SK-N-SH treated with all-trans-retinoic acid at 6 μM for 48 hours (cell line): ENCODE measurements at regions not wholly inside any gene's neighbourhood (a gene's known extent, or its start where the extent isn't known, plus 50 kb on each side); places are given as distances from the start of the nearest gene placed in this dataset.

Experiments used
- ATAC-seq: fragments of 200-7000 bp; cut with Tn5 transposase; 3 replicates; pipeline ENCODE4 v1.9.1; 2020; ENCODE audit warnings: mild to moderate bottlenecking, moderate library complexity
- ARNTL ChIP-seq: fragments of 450-650 bp; formaldehyde crosslinking; IDR thresholded peaks from 2 replicates; pipeline ENCODE4 v1.5.0; 2020; ENCODE audit warnings: low read depth, mild to moderate bottlenecking, moderate library complexity, borderline replicate concordance
- BACH2 ChIP-seq: fragments of 250-450 bp; sonication (Bioruptor Pico); IDR thresholded peaks from 2 replicates; pipeline ENCODE4 v1.9.0; 2021; ENCODE audit warnings: mild to moderate bottlenecking, borderline replicate concordance
- CSDC2 ChIP-seq: fragments of 250-450 bp; sonication (Bioruptor Pico); IDR thresholded peaks from 2 replicates; pipeline ENCODE4 v1.5.0; 2020; ENCODE audit warnings: mild to moderate bottlenecking, moderate library complexity
- ESRRG ChIP-seq: fragments of 250-450 bp; sonication (Bioruptor Pico); IDR thresholded peaks from 2 replicates; pipeline ENCODE4 v1.6.1; 2021; ENCODE audit warnings: mild to moderate bottlenecking
- GLIS3 ChIP-seq: fragments of 250-450 bp; sonication (Bioruptor Pico); IDR thresholded peaks from 2 replicates; pipeline ENCODE4 v1.5.0; 2020; ENCODE audit warnings: mild to moderate bottlenecking, moderate library complexity
- ISL1 ChIP-seq: fragments of 250-450 bp; sonication (Bioruptor Pico); IDR thresholded peaks from 2 replicates; pipeline ENCODE4 v2.1.2; 2022; ENCODE audit warnings: mild to moderate bottlenecking, moderate library complexity
- OSR1 ChIP-seq: fragments of 250-450 bp; sonication (Bioruptor Pico); IDR thresholded peaks from 2 replicates; pipeline ENCODE4 v1.8.0; 2022; ENCODE audit warnings: moderate library complexity, mild to moderate bottlenecking, inconsistent platforms
- POU6F1 ChIP-seq: fragments of 250-450 bp; sonication (Bioruptor Pico); IDR thresholded peaks from 2 replicates; pipeline ENCODE4 v1.8.0; 2021; ENCODE audit warnings: low read depth, mild to moderate bottlenecking, moderate library complexity, borderline replicate concordance
- PPARA ChIP-seq: fragments of 250-450 bp; sonication (Bioruptor Pico); IDR thresholded peaks from 2 replicates; pipeline ENCODE4 v1.5.0; 2020; ENCODE audit warnings: mild to moderate bottlenecking, borderline replicate concordance
- RARB ChIP-seq: fragments of 250-450 bp; sonication (Bioruptor Pico); IDR thresholded peaks from 2 replicates; pipeline ENCODE4 v1.8.0; 2021; ENCODE audit warnings: mild to moderate bottlenecking, moderate library complexity
- SNAI2 ChIP-seq: fragments of 250-450 bp; sonication (Bioruptor Pico); IDR thresholded peaks from 2 replicates; pipeline ENCODE4 v1.5.0; 2020; ENCODE audit warnings: mild to moderate bottlenecking, moderate library complexity
- TCF4 ChIP-seq: fragments of 250-450 bp; sonication (Bioruptor Pico); IDR thresholded peaks from 2 replicates; pipeline ENCODE4 v1.8.0; 2021; ENCODE audit warnings: mild to moderate bottlenecking, moderate library complexity, borderline replicate concordance
- TOX ChIP-seq: fragments of 250-450 bp; sonication (Bioruptor Pico); IDR thresholded peaks from 2 replicates; pipeline ENCODE4 v1.8.0; 2021; ENCODE audit warnings: mild to moderate bottlenecking, moderate library complexity, borderline replicate concordance
- TSHZ2 ChIP-seq: fragments of 250-450 bp; sonication (Bioruptor Pico); IDR thresholded peaks from 2 replicates; pipeline ENCODE4 v1.5.0; 2020; ENCODE audit warnings: mild to moderate bottlenecking, moderate library complexity
- ZC3H10 ChIP-seq: fragments of 250-450 bp; sonication (Bioruptor Pico); IDR thresholded peaks from 2 replicates; pipeline ENCODE4 v1.5.1; 2021; ENCODE audit warnings: mild to moderate bottlenecking, moderate library complexity
- ZFP3 ChIP-seq: fragments of 250-450 bp; sonication (Bioruptor Pico); IDR thresholded peaks from 2 replicates; pipeline ENCODE4 v1.5.0; 2020; ENCODE audit warnings: mild to moderate bottlenecking, moderate library complexity
- ZNF565 ChIP-seq: fragments of 450-650 bp; formaldehyde crosslinking; conservative IDR thresholded peaks from 2 replicates; pipeline ENCODE4 v1.5.0; 2020; ENCODE audit warnings: low read depth, mild to moderate bottlenecking, moderate library complexity
- ZNF70 ChIP-seq: fragments of 450-650 bp; formaldehyde crosslinking; IDR thresholded peaks from 2 replicates; pipeline ENCODE4 v1.5.0; 2020; ENCODE audit warnings: mild to moderate bottlenecking, moderate library complexity
- ZNF8 ChIP-seq: fragments of 450-650 bp; formaldehyde crosslinking; IDR thresholded peaks from 2 replicates; pipeline ENCODE4 v1.5.0; 2020; ENCODE audit warnings: mild to moderate bottlenecking, moderate library complexity
- TF ChIP-seq, protein P1 (sequence below): fragments of 250-450 bp; sonication (Bioruptor Pico); IDR thresholded peaks from 2 replicates; pipeline ENCODE4 v1.5.1; 2021; ENCODE audit warnings: mild to moderate bottlenecking, moderate library complexity
- TF ChIP-seq, protein P2 (sequence below): fragments of 250-450 bp; sonication (Bioruptor Pico); IDR thresholded peaks from 2 replicates; pipeline ENCODE4 v1.8.0; 2020; ENCODE audit warnings: mild to moderate bottlenecking, moderate library complexity, borderline replicate concordance

GRCh38 chr12:113697651-113698509 lies 226.2 kb upstream of the LHX5 start:
- TF ChIP-seq GLIS3 (CRISPR knock-in tag): no peak
- TF ChIP-seq ESRRG (CRISPR knock-in tag): no peak
- no peak for TF ChIP-seq TCF4 (CRISPR knock-in tag)
- TF ChIP-seq TOX: no peak
- no peak for TF ChIP-seq PPARA (CRISPR knock-in tag)
- TF ChIP-seq BACH2 (CRISPR knock-in tag): no peak
- no peak for TF ChIP-seq RARB (CRISPR knock-in tag)
- TF ChIP-seq, protein P1, sequence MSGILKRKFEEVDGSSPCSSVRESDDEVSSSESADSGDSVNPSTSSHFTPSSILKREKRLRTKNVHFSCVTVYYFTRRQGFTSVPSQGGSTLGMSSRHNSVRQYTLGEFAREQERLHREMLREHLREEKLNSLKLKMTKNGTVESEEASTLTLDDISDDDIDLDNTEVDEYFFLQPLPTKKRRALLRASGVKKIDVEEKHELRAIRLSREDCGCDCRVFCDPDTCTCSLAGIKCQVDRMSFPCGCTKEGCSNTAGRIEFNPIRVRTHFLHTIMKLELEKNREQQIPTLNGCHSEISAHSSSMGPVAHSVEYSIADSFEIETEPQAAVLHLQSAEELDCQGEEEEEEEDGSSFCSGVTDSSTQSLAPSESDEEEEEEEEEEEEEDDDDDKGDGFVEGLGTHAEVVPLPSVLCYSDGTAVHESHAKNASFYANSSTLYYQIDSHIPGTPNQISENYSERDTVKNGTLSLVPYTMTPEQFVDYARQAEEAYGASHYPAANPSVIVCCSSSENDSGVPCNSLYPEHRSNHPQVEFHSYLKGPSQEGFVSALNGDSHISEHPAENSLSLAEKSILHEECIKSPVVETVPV (CRISPR knock-in tag): no peak
- no peak for TF ChIP-seq CSDC2 (CRISPR knock-in tag)
- no peak for TF ChIP-seq POU6F1
- TF ChIP-seq ZC3H10: no peak
- no peak for TF ChIP-seq ZFP3 (CRISPR knock-in tag)
- no peak for TF ChIP-seq ZNF8
- TF ChIP-seq TSHZ2 (CRISPR knock-in tag): no peak
- TF ChIP-seq ZNF70 (CRISPR knock-in tag): no peak
- no peak for TF ChIP-seq ARNTL
- ATAC-seq: no peak

GRCh38 chr12:113697104-113697503 lies 225.4 kb upstream of the LHX5 start:
- no peak for ATAC-seq
- TF ChIP-seq TOX: no peak
- TF ChIP-seq, protein P2, sequence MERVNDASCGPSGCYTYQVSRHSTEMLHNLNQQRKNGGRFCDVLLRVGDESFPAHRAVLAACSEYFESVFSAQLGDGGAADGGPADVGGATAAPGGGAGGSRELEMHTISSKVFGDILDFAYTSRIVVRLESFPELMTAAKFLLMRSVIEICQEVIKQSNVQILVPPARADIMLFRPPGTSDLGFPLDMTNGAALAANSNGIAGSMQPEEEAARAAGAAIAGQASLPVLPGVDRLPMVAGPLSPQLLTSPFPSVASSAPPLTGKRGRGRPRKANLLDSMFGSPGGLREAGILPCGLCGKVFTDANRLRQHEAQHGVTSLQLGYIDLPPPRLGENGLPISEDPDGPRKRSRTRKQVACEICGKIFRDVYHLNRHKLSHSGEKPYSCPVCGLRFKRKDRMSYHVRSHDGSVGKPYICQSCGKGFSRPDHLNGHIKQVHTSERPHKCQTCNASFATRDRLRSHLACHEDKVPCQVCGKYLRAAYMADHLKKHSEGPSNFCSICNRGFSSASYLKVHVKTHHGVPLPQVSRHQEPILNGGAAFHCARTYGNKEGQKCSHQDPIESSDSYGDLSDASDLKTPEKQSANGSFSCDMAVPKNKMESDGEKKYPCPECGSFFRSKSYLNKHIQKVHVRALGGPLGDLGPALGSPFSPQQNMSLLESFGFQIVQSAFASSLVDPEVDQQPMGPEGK (CRISPR knock-in tag): no peak
- TF ChIP-seq ARNTL: no peak
- TF ChIP-seq ISL1 (CRISPR knock-in tag): no peak
- no peak for TF ChIP-seq TSHZ2 (CRISPR knock-in tag)
- no peak for TF ChIP-seq ESRRG (CRISPR knock-in tag)
- no peak for TF ChIP-seq SNAI2 (CRISPR knock-in tag)

DNA sequence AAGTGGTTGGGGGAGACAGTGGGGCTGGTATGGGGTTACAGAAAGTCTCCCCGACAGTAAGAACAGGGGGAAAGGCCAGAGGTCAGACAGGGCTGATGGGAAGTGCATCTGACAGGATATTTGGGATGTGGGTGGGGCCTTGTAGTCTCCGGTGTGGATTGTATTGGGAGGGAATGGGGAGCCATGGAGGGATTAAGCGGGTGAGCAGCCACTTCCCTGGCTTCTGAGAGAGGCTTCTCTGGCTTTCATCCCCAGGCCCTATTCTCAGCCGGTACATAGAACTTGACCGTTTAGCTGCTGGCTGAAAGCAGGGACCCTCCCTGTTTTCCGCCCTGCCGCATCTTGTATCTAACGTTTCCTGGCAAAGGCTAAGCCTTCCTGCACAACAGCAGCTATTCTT lies 222.0 kb upstream of the LHX5 start:
- TF ChIP-seq ZC3H10 (no peak), OSR1 (CRISPR knock-in tag) (no peak), TOX (no peak), ZNF565 (CRISPR knock-in tag) (no peak), ZNF8 (no peak), RARB (CRISPR knock-in tag) (no peak), POU6F1 (no peak), ZFP3 (CRISPR knock-in tag) (no peak), ESRRG (CRISPR knock-in tag) (no peak)
- TF ChIP-seq, protein P2 (CRISPR knock-in tag): no peak
- TF ChIP-seq, protein P1 (CRISPR knock-in tag): no peak
- no peak for ATAC-seq
